K562 (cell line): ENCODE measurements at regions not wholly inside any gene's neighbourhood (a gene's known extent, or its start where the extent isn't known, plus 50 kb on each side); places are given as distances from the start of the nearest gene placed in this dataset.

Source experiments
- ATAC-seq: fragments of 200-7000 bp; cut with Tn5 transposase; 3 replicates; pipeline ENCODE4 v1.9.1; 2020; ENCODE audit warnings: moderate library complexity
- BruUV-seq: library from RNA; stranded (reverse); fragments of 400-500 nt; replicated peaks from 2 replicates; lab custom pipeline; 2021; lab: Mats Ljungman, UMichigan
- CTCF ChIA-PET: fragments of 300-600 bp; formaldehyde crosslinking; extraction: SDS; loops from one replicate; lab custom pipeline; 2021; ENCODE audit warnings: low intra/inter-chr PET ratio; lab: Yijun Ruan, JAX
- POLR2A ChIA-PET: fragments of 300-600, 350-650 bp; sonication (Branson Sonifier 250); formaldehyde crosslinking; extraction: SDS; loops from one replicate; lab custom pipeline; 2021; ENCODE audit warnings: antibody characterized with exemption, inconsistent platforms; lab: Yijun Ruan, JAX
- DNase-seq, 4 experiments: peaks; one replicate each; pipeline versions ENCODE4 v3.0.0 to v3.0.0-alpha.2; 2011 to 2018; ENCODE audit warnings: low spot score in 3 of 4, mixed read lengths in 3 of 4; ENCODE audit errors: extremely low read depth in 1 of 4
- FAIRE-seq: peaks from 2 replicates; lab custom pipeline; 2011; peaks lifted over from hg19 to GRCh38; lab: Jason Lieb, UNC
- H2AFZ ChIP-seq: 2 replicates; pipeline ENCODE4 v1.6.0; 2011; ENCODE audit warnings: low read depth, low read length, control low read depth, inconsistent platforms
- H3K27ac ChIP-seq: fragments of 200-600 bp; 3 replicates; pipeline ENCODE4 v1.8.0; 2011; ENCODE audit warnings: low read depth, mild to moderate bottlenecking, control low read depth, inconsistent platforms, low read length, moderate library complexity, mixed read lengths; ENCODE audit errors: extremely low read depth
- H3K27me3 ChIP-seq, 2 experiments: fragments of 300-600 bp in 1 of 2; 2 replicates in 1 of 2; 3 replicates in 1 of 2; pipeline versions ENCODE4 v1.6.0 to v1.8.0; 2011; ENCODE audit warnings: inconsistent platforms in 2 of 2, low read length in 2 of 2, mild to moderate bottlenecking in 1 of 2, mixed read lengths in 1 of 2, moderate library complexity in 1 of 2; ENCODE audit not compliant: control insufficient read depth in 2 of 2, insufficient read depth in 2 of 2
- H3K36me3 ChIP-seq: fragments of 300-600 bp; 3 replicates; pipeline ENCODE4 v1.8.0; 2011; ENCODE audit warnings: mild to moderate bottlenecking, low read length, inconsistent platforms; ENCODE audit not compliant: control insufficient read depth, insufficient read depth
- H3K4me1 ChIP-seq, 2 experiments: fragments of 200-600 bp in 1 of 2; replicated peaks in 1 of 2; 2 replicates in 1 of 2; 3 replicates in 1 of 2; pipeline versions ENCODE4 v1.5.1 to v1.8.0; 2011; ENCODE audit warnings: inconsistent platforms in 2 of 2, low read length in 2 of 2, mild to moderate bottlenecking in 1 of 2, mixed read lengths in 1 of 2, moderate library complexity in 1 of 2; ENCODE audit not compliant: control insufficient read depth in 2 of 2, insufficient read depth in 2 of 2
- H3K4me2 ChIP-seq: 2 replicates; pipeline ENCODE4 v1.6.1; 2011; ENCODE audit warnings: low read length, control low read depth, inconsistent platforms, mixed read lengths; ENCODE audit not compliant: insufficient read depth
- H3K4me3 ChIP-seq: fragments of 200-600 bp; sonication (generic), shearing (Covaris generic); 2 replicates; pipeline ENCODE4 v1.5.1; 2016; ENCODE audit warnings: control low read depth, inconsistent platforms
- H3K79me2 ChIP-seq: fragments of 200-600 bp; 3 replicates; pipeline ENCODE4 v1.8.0; 2011; ENCODE audit warnings: low read length, inconsistent platforms; ENCODE audit not compliant: control insufficient read depth, insufficient read depth
- H3K9ac ChIP-seq, 2 experiments: 2 replicates each; pipeline versions ENCODE4 v1.6.0 to v1.6.1; 2011; ENCODE audit warnings: low read depth in 2 of 2, low read length in 2 of 2, control low read depth in 1 of 2, inconsistent platforms in 1 of 2, mild to moderate bottlenecking in 1 of 2, mixed read lengths in 1 of 2; ENCODE audit not compliant: insufficient read depth in 1 of 2
- H3K9me1 ChIP-seq: one replicate; pipeline ENCODE4 v1.6.0; 2011; ENCODE audit warnings: inconsistent platforms, mild to moderate bottlenecking, low read length, moderate library complexity; ENCODE audit not compliant: control insufficient read depth, insufficient read depth
- H3K9me3 ChIP-seq: replicated peaks from 2 replicates; pipeline ENCODE4 v1.5.1; 2011; ENCODE audit warnings: low read depth, low read length, inconsistent platforms; ENCODE audit not compliant: control insufficient read depth, insufficient read depth
- H4K20me1 ChIP-seq: replicated peaks from 2 replicates; pipeline ENCODE4 v1.6.1; 2011; ENCODE audit warnings: low read length, inconsistent platforms, mixed read lengths; ENCODE audit not compliant: control insufficient read depth, insufficient read depth
- CEBPG ChIP-seq, 3 experiments: fragments of 200-800 bp in 1 of 3; sonication (Bioruptor generic) in 1 of 3; sonication (generic) in 1 of 3; formaldehyde crosslinking in 1 of 3; IDR thresholded peaks in 2 of 3; conservative IDR thresholded peaks in 1 of 3; 2 replicates each; pipeline versions ENCODE4 v1.6.1 to v1.8.0; 2016 to 2022; ENCODE audit warnings: missing compliant biosample characterization in 2 of 3, missing genetic modification characterization in 2 of 3, mild to moderate bottlenecking in 1 of 3, missing genetic modification reagents in 1 of 3
- CXXC5 ChIP-seq: fragments of 250-450 bp; sonication (Bioruptor Pico); IDR thresholded peaks from 2 replicates; pipeline ENCODE4 v1.8.0; 2022; ENCODE audit warnings: inconsistent platforms, mild to moderate bottlenecking, moderate library complexity
- ELK3 ChIP-seq: fragments of 450-650 bp; formaldehyde crosslinking; IDR thresholded peaks from 2 replicates; pipeline ENCODE4 v1.4.0; 2020; ENCODE audit warnings: mild to moderate bottlenecking
- HSF4 ChIP-seq: fragments of 250-450 bp; sonication (Bioruptor Pico); IDR thresholded peaks from 2 replicates; pipeline ENCODE4 v2.1.2; 2022; ENCODE audit warnings: mild to moderate bottlenecking, moderate library complexity, borderline replicate concordance
- KLF13 ChIP-seq: fragments of 450-650 bp; IDR thresholded peaks from 2 replicates; pipeline ENCODE4 v1.6.1; 2016; ENCODE audit warnings: missing genetic modification characterization, low read depth, mild to moderate bottlenecking, missing compliant biosample characterization, moderate library complexity, borderline replicate concordance
- MCM2 ChIP-seq: fragments of 450-650 bp; IDR thresholded peaks from 2 replicates; pipeline ENCODE4 v1.6.1; 2017; ENCODE audit warnings: low read depth, mild to moderate bottlenecking
- POU5F1 ChIP-seq: fragments of 150-350 bp; IDR thresholded peaks from 2 replicates; pipeline ENCODE4 v1.6.1; 2014; ENCODE audit warnings: borderline replicate concordance, low read length, low read depth, mild to moderate bottlenecking; ENCODE audit not compliant: partially characterized antibody
- RAD51 ChIP-seq: fragments of 450-650 bp; IDR thresholded peaks from 2 replicates; pipeline ENCODE4 v1.7.1; 2016; ENCODE audit warnings: low read depth, mild to moderate bottlenecking, borderline replicate concordance
- TAF1 ChIP-seq: IDR thresholded peaks from 2 replicates; pipeline ENCODE4 v1.6.1; 2011; ENCODE audit warnings: mild to moderate bottlenecking, low read length, moderate library complexity; ENCODE audit not compliant: insufficient read depth, control insufficient read depth, severe bottlenecking; ENCODE audit errors: extremely low read depth
- THAP7 ChIP-seq: fragments of 250-450 bp; sonication (Bioruptor Pico); IDR thresholded peaks from 2 replicates; pipeline ENCODE4 v1.5.0; 2021
- XRCC4 ChIP-seq: IDR thresholded peaks from one replicate; pipeline ENCODE4 v1.6.1; 2011; ENCODE audit not compliant: insufficient read depth, insufficient read length; ENCODE audit errors: extremely low read depth
- ZNF655 ChIP-seq: fragments of 250-450 bp; sonication (Bioruptor Pico); IDR thresholded peaks from 2 replicates; pipeline ENCODE4 v1.5.0; 2021
- ZNF76 ChIP-seq: fragments of 250-450 bp; sonication (Bioruptor Pico); IDR thresholded peaks from 2 replicates; pipeline ENCODE4 v1.4.0; 2020; ENCODE audit warnings: mild to moderate bottlenecking, moderate library complexity, borderline replicate concordance
- ZNF764 ChIP-seq: fragments of 250-450 bp; sonication (Bioruptor Pico); IDR thresholded peaks from 2 replicates; pipeline ENCODE4 v1.4.0; 2020; ENCODE audit warnings: low read depth, mild to moderate bottlenecking, moderate library complexity
- ZNF766 ChIP-seq: fragments of 200-800 bp; sonication (Bioruptor generic); conservative IDR thresholded peaks from 2 replicates; pipeline ENCODE4 v1.6.1; 2016; ENCODE audit warnings: missing genetic modification characterization, missing compliant biosample characterization
- WGBS: fragments of 100-300 bp; shearing (Covaris generic); methylation state at CpG from one replicate; pipeline ENCODE4 v1.1.6; 2016; ENCODE audit warnings: low coverage, mixed read lengths; ENCODE audit not compliant: insufficient coverage; ENCODE audit errors: missing lambda C conversion rate; 5-methylcytosine and 5-hydroxymethylcytosine counted together
- in situ Hi-C: fragments of 300-500 bp; cut with MboI; formaldehyde crosslinking; loops from 4 replicates; pipeline ENCODE4 v1.15.0; 2018; ENCODE audit warnings: inconsistent platforms, mixed read lengths
- intact Hi-C: fragments of 100-400 bp; cut with micrococcal nuclease; formaldehyde crosslinking; loops from 2 replicates; pipeline ENCODE4 v1.14.2; 2022

GRCh38 chr10:63702092-63702491 lies 180.9 kb downstream of the REEP3 start:
- CTCF ChIA-PET: no interaction called here
- FAIRE-seq (no peak), DNase-seq (no peak), ATAC-seq (no peak)
- H4K20me1 ChIP-seq: no peaks in the 10 kb centered on the region
- peaks cover under 1 to 2% of the 10 kb centered on the region in 2 experiments; a peak in 2 of 5 replicates for H3K27me3 ChIP-seq
- no peak overlapping the region for H3K27ac ChIP-seq
- no peaks in the 10 kb centered on the region; a peak in 3 of 5 replicates for H3K4me1 ChIP-seq
- H3K36me3 ChIP-seq: no peaks in the 10 kb centered on the region
- BruUV-seq: no TSS peak
- no peaks in the 10 kb centered on the region for H3K9me3 ChIP-seq
- H3K9ac ChIP-seq: no peak overlapping the region
- H3K79me2 ChIP-seq: no peaks in the 10 kb centered on the region
- no peak overlapping the region for H2AFZ ChIP-seq
- in situ Hi-C loops (no loop called here), intact Hi-C loops (no loop called here)
- no peak overlapping the region for H3K4me2 ChIP-seq
- WGBS: 21% methylated on average over 1 of the region's 1 CpG
- TF ChIP-seq TAF1: no peak
- TF ChIP-seq MCM2: no peak
- no peak for TF ChIP-seq CEBPG (CRISPR knock-in tag; IDR thresholded peaks at IDR 0.05)
- no peak for TF ChIP-seq CEBPG (tag; conservative IDR thresholded peaks at IDR 0.05 in 1 of 2, IDR thresholded peaks at IDR 0.05 in 1 of 2)
- no peak for TF ChIP-seq RAD51
- TF ChIP-seq XRCC4: no peak
- TF ChIP-seq ZNF764 (CRISPR knock-in tag): no peak
- no peak for TF ChIP-seq CXXC5
- TF ChIP-seq ZNF766 (CRISPR knock-in tag): no peak
- TF ChIP-seq KLF13 (tag): no peak
- no peak for TF ChIP-seq ELK3 (CRISPR knock-in tag)
- TF ChIP-seq THAP7 (CRISPR knock-in tag): no peak
- no peak for TF ChIP-seq ZNF655 (CRISPR knock-in tag)
- TF ChIP-seq HSF4 (CRISPR knock-in tag): no peak
- TF ChIP-seq ZNF76 (CRISPR knock-in tag): no peak
- no peak for TF ChIP-seq POU5F1
- H3K4me3 ChIP-seq: no peak overlapping the region
- H3K9me1 ChIP-seq: no peaks in the 10 kb centered on the region
- POLR2A ChIA-PET: interaction anchor here (0.6 to 1.1 kb wide), 2 partner anchors 11 to 300 kb away, joined by 3 to 5 read pairs; no protein-coding TSS in a partner anchor
